PC-9 (cell line): ENCODE measurements at regions not wholly inside any gene's neighbourhood (a gene's known extent, or its start where the extent isn't known, plus 50 kb on each side); places are given as distances from the start of the nearest gene placed in this dataset.

Experiments used
- CTCF ChIP-seq: fragments of 200-600 bp; sonication (generic); conservative IDR thresholded peaks from 2 replicates; pipeline ENCODE4 v1.6.1; 2017; ENCODE audit warnings: mixed run types, antibody characterized with exemption, mild to moderate bottlenecking, moderate library complexity
- EZH2 ChIP-seq: fragments of 200-600 bp; sonication (generic); IDR thresholded peaks from 2 replicates; pipeline ENCODE4 v1.8.0; 2017; ENCODE audit warnings: antibody characterized with exemption, low read depth

GRCh38 chr18:26639149-26639548, 90.8 kb upstream of the KCTD1 start:
- TF ChIP-seq CTCF (no peak), EZH2 (no peak)
